Stomach (tissue), 8 donors: ENCODE measurements at regions not wholly inside any gene's neighbourhood (a gene's known extent, or its start where the extent isn't known, plus 50 kb on each side); places are given as distances from the start of the nearest gene placed in this dataset.
A peak's percentile ranks its signal among the peaks of the same experiment; 100 is the strongest.

ENCODE experiments used
- DNase-seq, 2 donors: peaks; one replicate each; pipeline versions ENCODE4 v3.0.0 to v3.0.0-alpha.2; 2013 to 2019
- H3K27ac ChIP-seq, 5 donors: fragments of 200-600 bp in 4 of 5; sonication (generic) in 4 of 5; one replicate each; pipeline ENCODE4 v1.5.1; 2013 to 2019; ENCODE audit warnings: mild to moderate bottlenecking in 1 of 5, moderate library complexity in 1 of 5
- H3K27me3 ChIP-seq, 3 donors: fragments of 200-600 bp; sonication (generic); one replicate each; pipeline ENCODE4 v1.5.1; 2017 to 2019; ENCODE audit warnings: mixed run types in 1 of 3
- H3K36me3 ChIP-seq, 4 donors: fragments of 200-600 bp; sonication (generic); 1 replicate in 3 of 4; 2 replicates in 1 of 4; pipeline ENCODE4 v1.5.1; 2016 to 2019
- H3K4me1 ChIP-seq, 4 donors: fragments of 200-600 bp; sonication (generic); one replicate each; pipeline ENCODE4 v1.5.1; 2016 to 2019
- H3K4me3 ChIP-seq, 4 donors: fragments of 200-600 bp; sonication (generic) in 3 of 4; one replicate each; pipeline ENCODE4 v1.5.1; 2016 to 2019; ENCODE audit warnings: mild to moderate bottlenecking in 1 of 4
- H3K9me3 ChIP-seq, 4 donors: fragments of 200-600 bp; sonication (generic); one replicate each; pipeline ENCODE4 v1.5.1; 2016 to 2019
- EP300 ChIP-seq: sonication (generic); formaldehyde crosslinking; IDR thresholded peaks from one replicate; pipeline ENCODE4 v1.6.1; 2017; ENCODE audit warnings: antibody characterized with exemption
- POLR2A ChIP-seq, 4 donors: fragments of 450-650 bp; IDR thresholded peaks; one replicate each; pipeline ENCODE4 v1.6.1; 2016; ENCODE audit warnings: antibody characterized with exemption in 4 of 4, control low read depth in 2 of 4, mild to moderate bottlenecking in 1 of 4, moderate library complexity in 1 of 4
- POLR2AphosphoS5 ChIP-seq, 3 donors: sonication (generic); formaldehyde crosslinking; IDR thresholded peaks; one replicate each; pipeline ENCODE4 v1.6.1; 2016; ENCODE audit warnings: antibody characterized with exemption in 3 of 3
- WGBS, 5 donors: extraction: QIAGEN DNeasy Blood & Tissue Kit in 3 of 5; methylation state at CpG; one replicate each; pipeline versions ENCODE4 v1.1.5 to v1.1.7; 2013 to 2018; 5-methylcytosine and 5-hydroxymethylcytosine counted together
- intact Hi-C: fragments of 100-400 bp; cut with DNase I; formaldehyde crosslinking; loops from one replicate; pipeline ENCODE4 v1.15.1; 2023; ENCODE audit warnings: low total_unique reads
- TF ChIP-seq, protein P1 (sequence below), 7 experiments: fragments of 450-650 bp in 4 of 7; fragments of 200-600 bp in 3 of 7; sonication (generic) in 3 of 7; IDR thresholded peaks; one replicate each; pipeline ENCODE4 v1.5.1; 2016 to 2019; ENCODE audit warnings: antibody characterized with exemption in 7 of 7, control low read depth in 2 of 7, mild to moderate bottlenecking in 1 of 7
- donor health status: healthy with polysubstance abuse.
- donor health status: Bipolar disorder and iron deficiency.
- donor health status: healthy.

DNA sequence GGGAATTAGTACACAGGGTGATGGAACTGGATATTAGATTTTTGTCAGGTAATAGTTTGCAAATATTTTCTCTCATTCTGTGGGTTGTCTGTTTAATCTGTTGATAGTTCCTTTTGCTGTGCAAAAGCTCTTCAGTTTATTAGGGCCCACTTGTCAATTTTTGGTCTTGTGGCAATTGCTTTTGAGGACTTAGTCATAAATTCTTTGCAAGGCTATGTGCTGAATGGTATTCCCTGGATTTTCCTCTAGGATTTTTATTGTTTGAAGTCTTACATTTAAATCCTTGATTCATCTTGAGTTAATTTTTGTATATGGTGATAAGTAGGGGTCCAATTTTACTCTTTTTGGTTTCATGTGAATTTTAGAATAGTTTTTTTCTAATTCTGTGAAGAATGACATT is 111.3 kb downstream of the ARRDC4 start:
- H3K4me1 ChIP-seq = peaks cover 0 to 12% (median 6%) of the 10 kb centered on the region in 4 donors
- no peak for TF ChIP-seq POLR2A (IDR thresholded peaks at IDR 0.05)
- no peak for TF ChIP-seq EP300
- TF ChIP-seq, protein P1, sequence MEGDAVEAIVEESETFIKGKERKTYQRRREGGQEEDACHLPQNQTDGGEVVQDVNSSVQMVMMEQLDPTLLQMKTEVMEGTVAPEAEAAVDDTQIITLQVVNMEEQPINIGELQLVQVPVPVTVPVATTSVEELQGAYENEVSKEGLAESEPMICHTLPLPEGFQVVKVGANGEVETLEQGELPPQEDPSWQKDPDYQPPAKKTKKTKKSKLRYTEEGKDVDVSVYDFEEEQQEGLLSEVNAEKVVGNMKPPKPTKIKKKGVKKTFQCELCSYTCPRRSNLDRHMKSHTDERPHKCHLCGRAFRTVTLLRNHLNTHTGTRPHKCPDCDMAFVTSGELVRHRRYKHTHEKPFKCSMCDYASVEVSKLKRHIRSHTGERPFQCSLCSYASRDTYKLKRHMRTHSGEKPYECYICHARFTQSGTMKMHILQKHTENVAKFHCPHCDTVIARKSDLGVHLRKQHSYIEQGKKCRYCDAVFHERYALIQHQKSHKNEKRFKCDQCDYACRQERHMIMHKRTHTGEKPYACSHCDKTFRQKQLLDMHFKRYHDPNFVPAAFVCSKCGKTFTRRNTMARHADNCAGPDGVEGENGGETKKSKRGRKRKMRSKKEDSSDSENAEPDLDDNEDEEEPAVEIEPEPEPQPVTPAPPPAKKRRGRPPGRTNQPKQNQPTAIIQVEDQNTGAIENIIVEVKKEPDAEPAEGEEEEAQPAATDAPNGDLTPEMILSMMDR (IDR thresholded peaks at IDR 0.05) = no peak
- TF ChIP-seq POLR2AphosphoS5 (IDR thresholded peaks at IDR 0.05) = no peak
- peaks cover 0 to 8% (median 3%) of the 10 kb centered on the region in 4 donors for H3K9me3 ChIP-seq
- no peak for DNase-seq
- H3K27me3 ChIP-seq = no peaks in the 10 kb centered on the region
- no peaks in the 10 kb centered on the region for H3K36me3 ChIP-seq
- intact Hi-C loops = no loop called here
- H3K27ac ChIP-seq = no peak overlapping the region
- H3K4me3 ChIP-seq = no peak overlapping the region

DNA sequence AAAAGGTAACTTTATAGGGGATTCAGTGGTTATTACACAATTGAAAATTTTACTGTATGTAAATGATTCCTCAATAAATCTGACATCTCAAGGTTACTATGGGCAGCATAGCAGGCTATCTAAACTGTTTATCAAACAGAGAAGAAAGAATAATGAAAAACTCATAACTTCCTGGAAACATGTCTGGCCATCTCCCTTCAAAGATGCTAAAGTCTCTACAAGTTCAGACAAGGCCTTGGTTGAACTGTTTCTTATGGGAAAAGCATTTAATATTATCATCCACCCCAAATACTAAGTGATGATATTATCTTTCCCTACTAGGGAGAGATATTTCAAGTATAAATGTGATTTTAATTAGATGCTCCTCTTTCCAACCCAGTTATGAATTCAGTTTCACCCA is 114.9 kb downstream of the ARRDC4 start:
- no peak for TF ChIP-seq POLR2AphosphoS5 (IDR thresholded peaks at IDR 0.05)
- no peak for TF ChIP-seq EP300
- TF ChIP-seq, protein P1 (IDR thresholded peaks at IDR 0.05) = no peak
- TF ChIP-seq POLR2A (IDR thresholded peaks at IDR 0.05) = no peak
- no peak for DNase-seq
- no peak overlapping the region for H3K4me3 ChIP-seq
- H3K36me3 ChIP-seq = no peaks in the 10 kb centered on the region
- peaks cover 0 to 2% (median 0%) of the 10 kb centered on the region in 4 donors for H3K9me3 ChIP-seq
- H3K27me3 ChIP-seq = no peaks in the 10 kb centered on the region
- H3K27ac ChIP-seq = no peak overlapping the region
- intact Hi-C loops = no loop called here
- H3K4me1 ChIP-seq = peaks cover 0 to 18% (median 9%) of the 10 kb centered on the region in 4 donors

DNA sequence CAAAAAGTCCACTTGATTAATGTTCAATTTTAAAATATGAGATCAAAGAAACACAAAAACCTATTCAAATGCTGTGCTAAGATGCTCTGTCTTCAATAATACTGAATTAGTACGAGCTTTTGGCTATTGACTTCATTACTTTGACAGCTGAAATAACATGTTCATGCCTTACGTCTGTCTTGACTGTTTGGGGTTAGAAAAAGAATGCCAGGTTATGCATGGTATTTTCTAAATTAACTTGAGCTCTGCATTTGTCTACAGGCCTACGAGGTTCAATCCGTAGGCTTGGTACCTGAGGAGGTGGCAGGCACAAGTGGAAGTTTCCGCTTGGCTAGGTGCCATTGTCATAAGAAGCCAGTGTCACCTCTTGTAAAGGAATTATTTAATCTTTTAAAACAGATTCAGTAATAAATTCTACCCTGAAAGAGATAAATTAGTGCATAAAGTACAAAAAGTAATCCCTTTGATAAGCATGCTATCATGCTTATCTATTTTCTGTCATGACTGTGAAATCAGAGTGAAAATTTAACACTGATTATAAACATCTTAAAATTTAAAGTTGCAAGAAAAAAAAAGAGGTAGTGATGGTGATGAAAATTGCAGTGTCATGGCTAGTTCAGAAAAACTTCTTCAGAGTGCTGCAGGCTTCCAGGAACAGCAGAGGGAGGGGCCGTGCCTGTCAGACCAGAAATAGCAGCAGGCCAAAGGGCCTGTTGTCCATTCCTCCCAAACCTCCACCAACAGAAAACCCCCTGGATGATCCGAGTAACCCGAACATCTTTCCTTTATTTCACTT is 115.7 kb downstream of the ARRDC4 start:
- Histone ChIP-seq H3K36me3 (no peaks in the 10 kb centered on the region), H3K9me3 (no peaks in the 10 kb centered on the region), H3K27me3 (no peaks in the 10 kb centered on the region), H3K4me3 (no peak overlapping the region), H3K4me1 (peaks cover 0 to 18% (median 9%) of the 10 kb centered on the region in 4 donors), H3K27ac (peak overlapping the region in 4 of 5 donors; percentile 9 to 64 (median 45))
- intact Hi-C loops = no loop called here
- TF ChIP-seq POLR2AphosphoS5 (IDR thresholded peaks at IDR 0.05) (no peak), EP300 (peak; percentile 18), POLR2A (IDR thresholded peaks at IDR 0.05) (no peak)
- TF ChIP-seq, protein P1 (IDR thresholded peaks at IDR 0.05) = no peak
- WGBS, 5 donors = 49 to 70% (median 63%) methylated on average over 8 of the region's 8 CpGs
- DNase-seq = peak in 1 of 2 donors; percentile 28

DNA sequence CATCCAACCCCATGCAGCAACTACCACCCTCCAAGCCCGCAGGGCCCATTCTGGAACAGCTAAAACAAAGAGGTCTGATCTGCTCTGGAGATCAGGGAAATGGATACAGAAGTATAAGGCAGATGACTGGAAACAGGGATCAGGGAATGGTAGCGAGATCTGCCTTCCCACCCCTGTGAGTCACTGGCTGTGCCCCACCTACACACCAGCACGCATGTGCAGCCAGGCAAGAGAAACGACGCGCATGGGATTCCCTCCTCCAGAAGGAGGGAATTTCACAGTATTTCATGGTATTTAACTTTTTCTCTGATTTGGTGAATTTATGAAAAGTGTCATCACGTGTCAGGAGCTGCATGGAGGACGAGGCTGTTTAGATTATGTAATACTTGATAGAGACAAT is 116.7 kb downstream of the ARRDC4 start:
- Histone ChIP-seq H3K36me3 (no peaks in the 10 kb centered on the region), H3K4me1 (peaks cover 0 to 18% (median 9%) of the 10 kb centered on the region in 4 donors), H3K27ac (peak overlapping the region in 4 of 5 donors; percentile 9 to 64 (median 45)), H3K4me3 (no peak overlapping the region), H3K9me3 (no peaks in the 10 kb centered on the region), H3K27me3 (no peaks in the 10 kb centered on the region)
- peak in 1 of 2 donors; percentile 12 for DNase-seq
- TF ChIP-seq, protein P1 (IDR thresholded peaks at IDR 0.05) = no peak
- TF ChIP-seq POLR2A (IDR thresholded peaks at IDR 0.05) (no peak), POLR2AphosphoS5 (IDR thresholded peaks at IDR 0.05) (no peak), EP300 (no peak)
- intact Hi-C loops = no loop called here
- WGBS, 5 donors = 71 to 78% (median 73%) methylated on average over 8 of the region's 8 CpGs
